SH-SY5Y (cell line): ENCODE measurements at regions not wholly inside any gene's neighbourhood (a gene's known extent, or its start where the extent isn't known, plus 50 kb on each side); places are given as distances from the start of the nearest gene placed in this dataset.

Experiments used
- GATA2 ChIP-seq: IDR thresholded peaks from 2 replicates; pipeline ENCODE4 v1.6.1; 2011; ENCODE audit warnings: mild to moderate bottlenecking, low read depth, low read length
- GATA3 ChIP-seq: IDR thresholded peaks from 2 replicates; pipeline ENCODE4 v1.6.1; 2011; ENCODE audit warnings: low read depth, mild to moderate bottlenecking, low read length, moderate library complexity

- TF ChIP-seq GATA2 (no peak), GATA3 (no peak)
Measured at GRCh38 chr6:28774292-28775051, 149.3 kb downstream of the TRIM27 start.
